ENCODE measurements at regions not wholly inside any gene's neighbourhood (a gene's known extent, or its start where the extent isn't known, plus 50 kb on each side); places are given as distances from the start of the nearest gene placed in this dataset.

GRCh38 chr4:67346654-67347053, 198.6 kb downstream of the CENPC start:
- H2AFZ ChIP-seq (ENCODE audit: low read depth, low read length, severe bottlenecking): no peak overlapping the region
- H3K79me2 ChIP-seq (ENCODE audit: insufficient read depth, low read length): no peaks in the 10 kb centered on the region
- no peaks in the 10 kb centered on the region for H3K9me2 ChIP-seq (replicated peaks; ENCODE audit: insufficient read depth, low read length)
- no peaks in the 10 kb centered on the region for H4K20me1 ChIP-seq (ENCODE audit: low read depth, low read length)
- H3K27me3 ChIP-seq (ENCODE audit: low read length): no peaks in the 10 kb centered on the region
- no peak overlapping the region for H3K27ac ChIP-seq (ENCODE audit: low read depth, low read length)
- no peaks in the 10 kb centered on the region for H3K36me3 ChIP-seq (ENCODE audit: low read length)
- no peaks in the 10 kb centered on the region for H3K9me3 ChIP-seq (ENCODE audit: insufficient read depth, low read length)
- H3K4me3 ChIP-seq (ENCODE audit: insufficient read depth, low read length, poor library complexity, severe bottlenecking): no peak overlapping the region
- H3F3A ChIP-seq (ENCODE audit: insufficient read depth): no peaks in the 10 kb centered on the region
- H3K4me2 ChIP-seq (ENCODE audit: low read depth, low read length, poor library complexity, severe bottlenecking): no peak overlapping the region
- TF ChIP-seq EZH2phosphoT487 (conservative IDR thresholded peaks at IDR 0.05; ENCODE audit: low read length): no peak
- TF ChIP-seq, protein P1, sequence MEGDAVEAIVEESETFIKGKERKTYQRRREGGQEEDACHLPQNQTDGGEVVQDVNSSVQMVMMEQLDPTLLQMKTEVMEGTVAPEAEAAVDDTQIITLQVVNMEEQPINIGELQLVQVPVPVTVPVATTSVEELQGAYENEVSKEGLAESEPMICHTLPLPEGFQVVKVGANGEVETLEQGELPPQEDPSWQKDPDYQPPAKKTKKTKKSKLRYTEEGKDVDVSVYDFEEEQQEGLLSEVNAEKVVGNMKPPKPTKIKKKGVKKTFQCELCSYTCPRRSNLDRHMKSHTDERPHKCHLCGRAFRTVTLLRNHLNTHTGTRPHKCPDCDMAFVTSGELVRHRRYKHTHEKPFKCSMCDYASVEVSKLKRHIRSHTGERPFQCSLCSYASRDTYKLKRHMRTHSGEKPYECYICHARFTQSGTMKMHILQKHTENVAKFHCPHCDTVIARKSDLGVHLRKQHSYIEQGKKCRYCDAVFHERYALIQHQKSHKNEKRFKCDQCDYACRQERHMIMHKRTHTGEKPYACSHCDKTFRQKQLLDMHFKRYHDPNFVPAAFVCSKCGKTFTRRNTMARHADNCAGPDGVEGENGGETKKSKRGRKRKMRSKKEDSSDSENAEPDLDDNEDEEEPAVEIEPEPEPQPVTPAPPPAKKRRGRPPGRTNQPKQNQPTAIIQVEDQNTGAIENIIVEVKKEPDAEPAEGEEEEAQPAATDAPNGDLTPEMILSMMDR (IDR thresholded peaks at IDR 0.05; ENCODE audit: insufficient read depth, low read length, poor library complexity, severe bottlenecking): no peak
- H3K9ac ChIP-seq (ENCODE audit: low read length): no peak overlapping the region

DNA sequence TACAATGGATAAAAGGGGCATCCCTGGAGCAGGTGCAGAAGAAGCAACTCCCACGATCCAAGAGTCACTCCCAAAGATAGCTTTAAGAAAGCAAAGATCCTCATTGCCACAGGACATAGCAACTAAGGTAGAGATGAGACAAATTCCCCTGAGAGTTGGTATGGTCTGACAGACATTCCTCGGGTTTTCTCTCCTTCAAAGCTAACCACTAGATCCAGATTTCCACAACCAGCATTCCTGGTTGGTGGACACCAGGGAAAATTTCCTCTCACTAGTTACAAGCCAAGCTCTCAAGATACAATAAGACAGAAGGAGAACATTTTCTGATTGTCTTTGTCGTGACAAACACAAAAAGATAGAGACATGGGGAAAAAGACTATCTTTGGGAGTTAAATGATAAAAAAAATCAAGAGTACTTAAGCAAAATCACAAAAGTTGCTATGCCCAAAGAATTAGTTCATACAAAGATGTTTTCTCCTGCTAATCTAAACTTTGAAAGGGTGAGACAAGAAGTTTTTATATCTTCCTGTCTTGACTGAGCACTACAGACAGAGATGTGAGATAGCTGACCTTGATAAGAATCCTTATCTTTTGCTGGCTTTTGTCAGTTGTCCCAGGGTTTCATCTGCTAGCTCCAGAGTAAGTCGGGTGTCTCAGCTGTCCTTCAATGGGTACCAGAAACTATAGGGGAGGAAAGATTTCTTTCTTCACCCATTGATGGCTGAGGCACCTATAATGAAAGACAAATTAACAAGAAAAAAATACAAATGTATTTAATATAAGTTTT, 200.5 kb downstream of the CENPC start:
- TF ChIP-seq EZH2phosphoT487 (conservative IDR thresholded peaks at IDR 0.05; ENCODE audit: low read length): no peak
- TF ChIP-seq, protein P1 (IDR thresholded peaks at IDR 0.05; ENCODE audit: insufficient read depth, low read length, poor library complexity, severe bottlenecking): no peak
- no peaks in the 10 kb centered on the region for H3K27me3 ChIP-seq (ENCODE audit: low read length)

DNA sequence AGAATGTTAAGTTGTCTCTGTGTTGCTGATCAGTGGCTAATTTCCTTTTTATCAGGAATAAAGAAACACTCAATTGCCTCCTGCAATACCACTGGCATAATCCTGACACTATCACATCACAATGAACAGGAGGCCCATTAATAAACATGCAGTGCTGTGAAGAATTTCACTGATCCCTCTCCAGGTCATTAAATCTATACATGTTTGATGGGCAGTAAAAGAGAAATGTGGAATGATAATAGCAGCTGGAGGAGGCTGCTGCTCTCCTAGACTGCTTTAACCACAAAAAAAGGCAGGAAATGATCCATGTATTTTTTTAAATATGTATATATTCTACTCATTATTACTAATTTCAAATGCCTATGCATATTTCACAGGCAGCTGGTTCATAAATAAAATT, 202.1 kb downstream of the CENPC start:
- no peaks in the 10 kb centered on the region for H3F3A ChIP-seq (ENCODE audit: insufficient read depth)
- no peaks in the 10 kb centered on the region for H3K27me3 ChIP-seq (ENCODE audit: low read length)
- H4K20me1 ChIP-seq (ENCODE audit: low read depth, low read length): no peaks in the 10 kb centered on the region
- H3K9me2 ChIP-seq (replicated peaks; ENCODE audit: insufficient read depth, low read length): no peaks in the 10 kb centered on the region
- no peaks in the 10 kb centered on the region for H3K9me3 ChIP-seq (ENCODE audit: insufficient read depth, low read length)
- H3K9ac ChIP-seq (ENCODE audit: low read length): no peak overlapping the region
- H3K4me3 ChIP-seq (ENCODE audit: insufficient read depth, low read length, poor library complexity, severe bottlenecking): no peak overlapping the region
- TF ChIP-seq, protein P1 (IDR thresholded peaks at IDR 0.05; ENCODE audit: insufficient read depth, low read length, poor library complexity, severe bottlenecking): no peak
- TF ChIP-seq EZH2phosphoT487 (conservative IDR thresholded peaks at IDR 0.05; ENCODE audit: low read length): no peak
- no peaks in the 10 kb centered on the region for H3K79me2 ChIP-seq (ENCODE audit: insufficient read depth, low read length)
- H3K27ac ChIP-seq (ENCODE audit: low read depth, low read length): no peak overlapping the region
- no peak overlapping the region for H3K4me2 ChIP-seq (ENCODE audit: low read depth, low read length, poor library complexity, severe bottlenecking)
- no peak overlapping the region for H2AFZ ChIP-seq (ENCODE audit: low read depth, low read length, severe bottlenecking)
- no peaks in the 10 kb centered on the region for H3K36me3 ChIP-seq (ENCODE audit: low read length)

More for the DNA sequence above, 200.5 kb downstream of the CENPC start:
- no peaks in the 10 kb centered on the region for H3K9me3 ChIP-seq (ENCODE audit: insufficient read depth, low read length)
- H3K27ac ChIP-seq (ENCODE audit: low read depth, low read length): no peak overlapping the region
- H3K4me2 ChIP-seq (ENCODE audit: low read depth, low read length, poor library complexity, severe bottlenecking): no peak overlapping the region
- no peaks in the 10 kb centered on the region for H3K79me2 ChIP-seq (ENCODE audit: insufficient read depth, low read length)
- no peak overlapping the region for H2AFZ ChIP-seq (ENCODE audit: low read depth, low read length, severe bottlenecking)
- H3K4me3 ChIP-seq (ENCODE audit: insufficient read depth, low read length, poor library complexity, severe bottlenecking): no peak overlapping the region
- H3K9me2 ChIP-seq (replicated peaks; ENCODE audit: insufficient read depth, low read length): no peaks in the 10 kb centered on the region
- H3K36me3 ChIP-seq (ENCODE audit: low read length): no peaks in the 10 kb centered on the region
- H3F3A ChIP-seq (ENCODE audit: insufficient read depth): no peaks in the 10 kb centered on the region
- no peak overlapping the region for H3K9ac ChIP-seq (ENCODE audit: low read length)
- no peaks in the 10 kb centered on the region for H4K20me1 ChIP-seq (ENCODE audit: low read depth, low read length)

All from SU-DHL-6 (cell line).